ENCODE measurements at regions not wholly inside any gene's neighbourhood (a gene's known extent, or its start where the extent isn't known, plus 50 kb on each side); places are given as distances from the start of the nearest gene placed in this dataset.

DNA sequence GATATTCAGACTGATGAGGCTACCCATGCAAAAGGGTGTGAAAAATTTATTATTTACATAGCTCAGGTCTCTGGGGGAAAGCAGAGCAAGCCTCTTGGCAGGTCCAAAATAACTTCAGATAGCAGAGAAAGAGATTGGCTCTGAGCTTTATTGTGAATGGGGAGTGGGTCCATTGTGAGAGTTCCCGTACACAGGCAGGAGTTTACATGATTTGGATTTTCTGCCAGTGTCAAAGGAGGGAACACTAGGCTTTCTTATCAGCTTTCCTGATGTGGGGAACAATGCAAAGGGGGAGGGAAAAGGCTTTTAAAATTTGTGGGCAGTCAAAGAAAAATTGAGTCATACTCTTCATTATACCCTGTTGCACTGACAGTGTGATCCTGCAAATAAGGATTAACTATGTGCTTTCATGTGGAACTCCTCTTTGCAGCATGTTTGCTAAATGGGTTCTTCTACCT, 615.0 kb upstream of the RIOK2 start:
- Histone ChIP-seq H3K27ac (ENCODE audit: low read length in 2 of 2) (no peak overlapping the region), H3K36me3 (replicated peaks in 1 of 2; ENCODE audit: control extremely low read depth in 1 of 2, control insufficient read depth in 1 of 2, extremely low read depth in 1 of 2, insufficient read depth in 2 of 2, low read length in 1 of 2) (no peaks in the 10 kb centered on the region), H3K9ac (ENCODE audit: low read length) (no peak overlapping the region), H4K20me1 (ENCODE audit: control insufficient read depth, insufficient read depth, low read length, poor library complexity, severe bottlenecking) (no peaks in the 10 kb centered on the region), H3K27me3 (replicated peaks in 1 of 4; ENCODE audit: control extremely low read depth in 1 of 4, control insufficient read depth in 3 of 4, insufficient read depth in 4 of 4, low read length in 3 of 4) (no peaks in the 10 kb centered on the region), H2AFZ (ENCODE audit: insufficient read depth, low read depth, low read length, poor library complexity, severe bottlenecking) (no peak overlapping the region), H3K9me3 (ENCODE audit: control extremely low read depth in 1 of 3, control insufficient read depth in 2 of 3, insufficient read depth in 1 of 3, low read length in 2 of 3) (peaks cover 0 to 6% (median 4%) of the 10 kb centered on the region in 3 donors), H3K4me1 (ENCODE audit: control insufficient read depth in 2 of 2, insufficient read depth in 2 of 2, low read length in 2 of 2) (no peaks in the 10 kb centered on the region), H3K79me2 (ENCODE audit: control insufficient read depth, insufficient read depth, low read length) (no peaks in the 10 kb centered on the region), H3K4me3 (ENCODE audit: control extremely low read depth in 1 of 5, extremely low read depth in 1 of 5, insufficient read depth in 1 of 5, low read depth in 2 of 5, low read length in 4 of 5) (no peak overlapping the region), H3K4me2 (replicated peaks; ENCODE audit: low read depth, low read length, poor library complexity, severe bottlenecking) (no peak overlapping the region)
- H3K9me3 Mint-ChIP-seq (ENCODE audit: insufficient read depth) = peaks cover 9% of the 10 kb centered on the region
- ATAC-seq (ENCODE audit: low read depth) = no peak
- ChIA-PET CTCF (no interaction called here), POLR2A (no interaction called here)
- intact Hi-C loops (cut with micrococcal nuclease) = no loop called here
- 75% methylated on average over 1 of the region's 1 CpG for WGBS (ENCODE audit: insufficient coverage)
- no peak for DNase-seq
- no peaks in the 10 kb centered on the region for H3K4me1 Mint-ChIP-seq
- no peak overlapping the region for H3K27ac Mint-ChIP-seq
- H3K27me3 Mint-ChIP-seq = no peaks in the 10 kb centered on the region
- TF ChIP-seq EZH2 (IDR thresholded peaks at IDR 0.05; ENCODE audit: borderline replicate concordance, insufficient read depth, low read depth, low read length, poor library complexity, severe bottlenecking) = no peak
- TF ChIP-seq, protein P1, sequence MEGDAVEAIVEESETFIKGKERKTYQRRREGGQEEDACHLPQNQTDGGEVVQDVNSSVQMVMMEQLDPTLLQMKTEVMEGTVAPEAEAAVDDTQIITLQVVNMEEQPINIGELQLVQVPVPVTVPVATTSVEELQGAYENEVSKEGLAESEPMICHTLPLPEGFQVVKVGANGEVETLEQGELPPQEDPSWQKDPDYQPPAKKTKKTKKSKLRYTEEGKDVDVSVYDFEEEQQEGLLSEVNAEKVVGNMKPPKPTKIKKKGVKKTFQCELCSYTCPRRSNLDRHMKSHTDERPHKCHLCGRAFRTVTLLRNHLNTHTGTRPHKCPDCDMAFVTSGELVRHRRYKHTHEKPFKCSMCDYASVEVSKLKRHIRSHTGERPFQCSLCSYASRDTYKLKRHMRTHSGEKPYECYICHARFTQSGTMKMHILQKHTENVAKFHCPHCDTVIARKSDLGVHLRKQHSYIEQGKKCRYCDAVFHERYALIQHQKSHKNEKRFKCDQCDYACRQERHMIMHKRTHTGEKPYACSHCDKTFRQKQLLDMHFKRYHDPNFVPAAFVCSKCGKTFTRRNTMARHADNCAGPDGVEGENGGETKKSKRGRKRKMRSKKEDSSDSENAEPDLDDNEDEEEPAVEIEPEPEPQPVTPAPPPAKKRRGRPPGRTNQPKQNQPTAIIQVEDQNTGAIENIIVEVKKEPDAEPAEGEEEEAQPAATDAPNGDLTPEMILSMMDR (IDR thresholded peaks at IDR 0.05) = no peak
- H3K4me3 Mint-ChIP-seq = no peak overlapping the region

DNA sequence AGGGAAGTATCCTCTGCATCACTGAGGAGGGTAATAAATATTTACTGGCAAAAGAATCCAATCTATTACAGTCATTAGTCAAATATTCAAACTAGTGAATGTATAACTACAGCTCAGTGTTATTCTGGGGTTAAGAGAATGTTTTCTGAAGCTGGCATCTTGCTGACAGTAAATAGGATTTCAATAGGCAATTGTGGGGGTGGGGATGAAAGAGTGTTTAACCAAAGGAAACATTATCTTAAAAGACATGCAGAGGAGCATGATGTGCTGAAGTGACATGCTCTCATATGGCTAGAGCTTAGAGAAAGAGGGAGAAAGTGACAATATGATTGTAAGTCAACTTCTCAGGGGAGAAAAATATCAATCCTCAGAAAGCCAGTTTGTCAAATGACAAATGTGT, 618.4 kb upstream of the RIOK2 start:
- Mint-ChIP-seq H3K27ac (no peak overlapping the region), H3K9me3 (ENCODE audit: insufficient read depth) (peaks cover 13% of the 10 kb centered on the region), H3K4me1 (no peaks in the 10 kb centered on the region), H3K4me3 (no peak overlapping the region), H3K27me3 (no peaks in the 10 kb centered on the region)
- intact Hi-C loops (cut with micrococcal nuclease) = no loop called here
- Histone ChIP-seq H3K4me1 (ENCODE audit: control insufficient read depth in 2 of 2, insufficient read depth in 2 of 2, low read length in 2 of 2) (no peaks in the 10 kb centered on the region), H3K27me3 (replicated peaks in 1 of 4; ENCODE audit: control extremely low read depth in 1 of 4, control insufficient read depth in 3 of 4, insufficient read depth in 4 of 4, low read length in 3 of 4) (no peaks in the 10 kb centered on the region), H3K27ac (ENCODE audit: low read length in 2 of 2) (no peak overlapping the region), H3K36me3 (replicated peaks in 1 of 2; ENCODE audit: control extremely low read depth in 1 of 2, control insufficient read depth in 1 of 2, extremely low read depth in 1 of 2, insufficient read depth in 2 of 2, low read length in 1 of 2) (no peaks in the 10 kb centered on the region), H3K9ac (ENCODE audit: low read length) (no peak overlapping the region), H3K4me2 (replicated peaks; ENCODE audit: low read depth, low read length, poor library complexity, severe bottlenecking) (no peak overlapping the region), H4K20me1 (ENCODE audit: control insufficient read depth, insufficient read depth, low read length, poor library complexity, severe bottlenecking) (no peaks in the 10 kb centered on the region), H3K4me3 (ENCODE audit: control extremely low read depth in 1 of 5, extremely low read depth in 1 of 5, insufficient read depth in 1 of 5, low read depth in 2 of 5, low read length in 4 of 5) (no peak overlapping the region), H3K9me3 (ENCODE audit: control extremely low read depth in 1 of 3, control insufficient read depth in 2 of 3, insufficient read depth in 1 of 3, low read length in 2 of 3) (peaks cover 0 to 11% (median 6%) of the 10 kb centered on the region in 3 donors), H2AFZ (ENCODE audit: insufficient read depth, low read depth, low read length, poor library complexity, severe bottlenecking) (no peak overlapping the region), H3K79me2 (ENCODE audit: control insufficient read depth, insufficient read depth, low read length) (no peaks in the 10 kb centered on the region)
- ATAC-seq (ENCODE audit: low read depth) (no peak), DNase-seq (no peak)
- CTCF ChIA-PET = no interaction called here
- POLR2A ChIA-PET = no interaction called here
- no peak for TF ChIP-seq EZH2 (IDR thresholded peaks at IDR 0.05; ENCODE audit: borderline replicate concordance, insufficient read depth, low read depth, low read length, poor library complexity, severe bottlenecking)
- TF ChIP-seq, protein P1 (IDR thresholded peaks at IDR 0.05) = no peak
